Heart right ventricle (tissue), 16 donors: ENCODE measurements at regions not wholly inside any gene's neighbourhood (a gene's known extent, or its start where the extent isn't known, plus 50 kb on each side); places are given as distances from the start of the nearest gene placed in this dataset.

Source experiments
- ATAC-seq, 8 donors: fragments of 200-7000 bp; cut with Tn5 transposase; one replicate each; pipeline ENCODE4 v1.9.1; 2020; ENCODE audit warnings: mild to moderate bottlenecking in 8 of 8, moderate library complexity in 8 of 8, moderate number of reproducible peaks in 1 of 8
- DNase-seq, 2 donors: peaks; one replicate each; pipeline ENCODE4 v3.0.0-alpha.2; 2020
- H3K27ac ChIP-seq, 10 donors: fragments of 200-600 bp; sonication (generic) in 2 of 10; one replicate each; pipeline versions ENCODE4 v1.5.0 to v1.8.0; 2020 to 2022; ENCODE audit warnings: mild to moderate bottlenecking in 3 of 10
- H3K27me3 ChIP-seq, 7 donors: fragments of 200-600 bp; one replicate each; pipeline ENCODE4 v1.8.0; 2021 to 2022; ENCODE audit warnings: mild to moderate bottlenecking in 2 of 7
- H3K36me3 ChIP-seq, 9 donors: fragments of 200-600 bp; sonication (generic) in 1 of 9; one replicate each; pipeline versions ENCODE4 v1.5.0 to v1.8.0; 2020 to 2022; ENCODE audit warnings: mild to moderate bottlenecking in 2 of 9
- H3K4me1 ChIP-seq, 9 donors: fragments of 200-600 bp; sonication (generic) in 1 of 9; one replicate each; pipeline versions ENCODE4 v1.5.0 to v1.8.0; 2020 to 2022; ENCODE audit warnings: mild to moderate bottlenecking in 4 of 9
- H3K4me3 ChIP-seq, 10 donors: fragments of 200-600 bp; sonication (generic) in 2 of 10; one replicate each; pipeline versions ENCODE4 v1.5.0 to v1.8.0; 2020 to 2022; ENCODE audit warnings: mild to moderate bottlenecking in 7 of 10, moderate library complexity in 2 of 10
- H3K9me3 ChIP-seq, 11 donors: fragments of 200-600 bp in 10 of 11; sonication (generic) in 2 of 11; one replicate each; pipeline versions ENCODE4 v1.5.0 to v1.8.0; 2013 to 2022; ENCODE audit warnings: mild to moderate bottlenecking in 2 of 11, control low read depth in 1 of 11, moderate library complexity in 1 of 11
- CTCF ChIP-seq, 9 donors: fragments of 200-600 bp; sonication (generic) in 2 of 9; IDR thresholded peaks; one replicate each; pipeline versions ENCODE4 v1.5.0 to v1.8.0; 2021 to 2022; ENCODE audit warnings: antibody characterized with exemption in 9 of 9, mild to moderate bottlenecking in 5 of 9, moderate library complexity in 1 of 9
- WGBS, 2 donors: extraction: QIAGEN DNeasy Blood & Tissue Kit; methylation state at CpG; one replicate each; pipeline ENCODE4 v1.1.7; 2013; ENCODE audit warnings: inconsistent platforms in 1 of 2; 5-methylcytosine and 5-hydroxymethylcytosine counted together
- intact Hi-C, 10 donors: fragments of 100-400 bp; cut with DNase I; formaldehyde crosslinking; loops; one replicate each; pipeline versions ENCODE4 v1.11.1 to v1.14.2; 2022
- donor health status: Arrhythmogenic right ventricular cardiomyopathy.
- donor health status: ischemic (EF 13 %, LVEDD 7.1; RV severe dilation, severe dysfunction).
- donor health status: healthy with polysubstance abuse.
- donor health status: DM: no; HTN: yes; CAD: no.
- donor health status: DM: no; HTN: no; CAD: no.
- donor health status: ischemic (EF 25% LVEDD 6.9; RV normal size, moderate dysfunction).
- donor health status: ischemic (EF 25% LVEDD 5.7; RV mildly dilated, moderate dysfunction).
- donor health status: healthy.
- donor health status: DM: yes; HTN: yes; CAD: no.
- donor health status: Ischemic cardiomyopathy.
- donor health status: ischemic (EF 35%, LVEDD 5.7; RV mildly dilated, moderate dysfunction).
- donor health status: nonischemic (EF 11% LVEDD 7.7; RV severe dilation, severe dysfunction).
- donor health status: DM: yes; HTN: yes; CAD: no.
- donor health status: PGD.
- donor health status: ischemic (EF 29% LVEDD 5.4; RV normal size, mild dysfunction).
- donor health status: nonischemic (EF 23%, LVEDD 6.1; RV moderate dilation, normal function).

- Histone ChIP-seq H3K27me3 (no peaks in the 10 kb centered on the region), H3K4me1 (peaks cover 0 to 7% (median 0%) of the 10 kb centered on the region in 9 donors), H3K9me3 (no peaks in the 10 kb centered on the region), H3K4me3 (no peak overlapping the region), H3K36me3 (no peaks in the 10 kb centered on the region), H3K27ac (no peak overlapping the region)
- ATAC-seq (no peak), DNase-seq (no peak)
- WGBS, 2 donors, result 95 to 96% methylated on average over 3 of the region's 3 CpGs
- intact Hi-C loops, result no loop called here
- no peak for TF ChIP-seq CTCF (IDR thresholded peaks at IDR 0.05)
These were observed 54.7 kb upstream of the HK2 start for GRCh38 chr2:74779265-74779558.

- no peak for DNase-seq
- no peak for TF ChIP-seq CTCF (IDR thresholded peaks at IDR 0.05)
- Histone ChIP-seq H3K4me1 (peaks cover 0 to 7% (median 0%) of the 10 kb centered on the region in 9 donors), H3K27me3 (no peaks in the 10 kb centered on the region), H3K9me3 (no peaks in the 10 kb centered on the region), H3K36me3 (no peaks in the 10 kb centered on the region), H3K4me3 (no peak overlapping the region), H3K27ac (no peak overlapping the region)
- ATAC-seq, result no peak
- 62 to 80% methylated on average over 4 of the region's 4 CpGs for WGBS, 2 donors
- intact Hi-C loops, result no loop called here
These were observed 54.3 kb upstream of the HK2 start for GRCh38 chr2:74779587-74780135.
